ENCODE measurements at regions not wholly inside any gene's neighbourhood (a gene's known extent, or its start where the extent isn't known, plus 50 kb on each side); places are given as distances from the start of the nearest gene placed in this dataset.
A peak's percentile ranks its signal among the peaks of the same experiment; 100 is the strongest.

- Histone ChIP-seq H3K4me3 (no peak overlapping the region), H3K9me3 (no peaks in the 10 kb centered on the region), H3K27ac (no peak overlapping the region), H3K4me1 (no peaks in the 10 kb centered on the region), H3K27me3 (no peaks in the 10 kb centered on the region), H3K36me3 (no peaks in the 10 kb centered on the region)
- DNase-seq (peak in 1 of 2 donors; percentile 49), ATAC-seq (ENCODE audit: low FRiP score in 2 of 2) (no peak)
- TF ChIP-seq CTCF (IDR thresholded peaks at IDR 0.05) = no peak
- no peak for TF ChIP-seq EP300 (IDR thresholded peaks at IDR 0.05)
- no peak for TF ChIP-seq POLR2AphosphoS5 (IDR thresholded peaks at IDR 0.05)
- TF ChIP-seq POLR2A (IDR thresholded peaks at IDR 0.05) = no peak
- WGBS, 2 donors = 92 to 100% methylated on average over 8 of the region's 8 CpGs
Observed at GRCh38 chr18:76223403-76223802, 271.6 kb downstream of the ZNF516 start.

GRCh38 chr18:76219023-76219422, 276.0 kb downstream of the ZNF516 start:
- H3K27me3 ChIP-seq = no peaks in the 10 kb centered on the region
- ATAC-seq (ENCODE audit: low FRiP score in 2 of 2) = no peak
- no peak overlapping the region for H3K27ac ChIP-seq
- WGBS, 2 donors = 75 to 83% methylated on average over 8 of the region's 8 CpGs
- H3K4me1 ChIP-seq = no peaks in the 10 kb centered on the region
- DNase-seq = no peak
- TF ChIP-seq POLR2A (IDR thresholded peaks at IDR 0.05) (no peak), POLR2AphosphoS5 (IDR thresholded peaks at IDR 0.05) (no peak), EP300 (IDR thresholded peaks at IDR 0.05) (no peak), CTCF (IDR thresholded peaks at IDR 0.05) (no peak)
- no peak overlapping the region for H3K4me3 ChIP-seq
- H3K36me3 ChIP-seq = no peaks in the 10 kb centered on the region
- no peaks in the 10 kb centered on the region for H3K9me3 ChIP-seq

- DNase-seq (no peak), ATAC-seq (ENCODE audit: low FRiP score in 2 of 2) (no peak)
- Histone ChIP-seq H3K4me1 (no peaks in the 10 kb centered on the region), H3K27me3 (no peaks in the 10 kb centered on the region), H3K27ac (no peak overlapping the region), H3K4me3 (no peak overlapping the region), H3K9me3 (no peaks in the 10 kb centered on the region), H3K36me3 (no peaks in the 10 kb centered on the region)
- WGBS, 2 donors = 90 to 100% methylated on average over 1 of the region's 1 CpG
- TF ChIP-seq EP300 (IDR thresholded peaks at IDR 0.05) (no peak), CTCF (IDR thresholded peaks at IDR 0.05) (no peak), POLR2AphosphoS5 (IDR thresholded peaks at IDR 0.05) (no peak), POLR2A (IDR thresholded peaks at IDR 0.05) (no peak)
Observed at GRCh38 chr18:76216096-76216495, 278.9 kb downstream of the ZNF516 start.

GRCh38 chr18:76213991-76214390, 281.1 kb downstream of the ZNF516 start:
- Histone ChIP-seq H3K36me3 (no peaks in the 10 kb centered on the region), H3K4me3 (no peak overlapping the region), H3K27ac (no peak overlapping the region), H3K9me3 (no peaks in the 10 kb centered on the region), H3K4me1 (no peaks in the 10 kb centered on the region), H3K27me3 (no peaks in the 10 kb centered on the region)
- ATAC-seq (ENCODE audit: low FRiP score in 2 of 2) (no peak), DNase-seq (no peak)
- no peak for TF ChIP-seq POLR2A (IDR thresholded peaks at IDR 0.05)
- TF ChIP-seq CTCF (IDR thresholded peaks at IDR 0.05) = no peak
- no peak for TF ChIP-seq EP300 (IDR thresholded peaks at IDR 0.05)
- TF ChIP-seq POLR2AphosphoS5 (IDR thresholded peaks at IDR 0.05) = no peak
- WGBS, 2 donors = 86 to 90% methylated on average over 3 of the region's 3 CpGs

GRCh38 chr18:76212960-76213359, 282.1 kb downstream of the ZNF516 start:
- Histone ChIP-seq H3K4me3 (no peak overlapping the region), H3K27ac (no peak overlapping the region), H3K27me3 (no peaks in the 10 kb centered on the region), H3K36me3 (no peaks in the 10 kb centered on the region), H3K4me1 (no peaks in the 10 kb centered on the region), H3K9me3 (no peaks in the 10 kb centered on the region)
- TF ChIP-seq CTCF (IDR thresholded peaks at IDR 0.05) (no peak), POLR2A (IDR thresholded peaks at IDR 0.05) (no peak), EP300 (IDR thresholded peaks at IDR 0.05) (no peak), POLR2AphosphoS5 (IDR thresholded peaks at IDR 0.05) (no peak)
- DNase-seq (no peak), ATAC-seq (ENCODE audit: low FRiP score in 2 of 2) (no peak)
- WGBS, 2 donors = 40 to 45% methylated on average over 7 of the region's 7 CpGs
